Mucosa of descending colon (tissue), 3 donors: ENCODE measurements at regions not wholly inside any gene's neighbourhood (a gene's known extent, or its start where the extent isn't known, plus 50 kb on each side); places are given as distances from the start of the nearest gene placed in this dataset.

Experiments used
- ATAC-seq: fragments of 200-7000 bp; cut with Tn5 transposase; one replicate; pipeline ENCODE4 v1.9.1; 2020; ENCODE audit warnings: mild to moderate bottlenecking, moderate library complexity
- DNase-seq, 3 donors: peaks; one replicate each; pipeline ENCODE4 v3.0.0-alpha.2; 2020
- H3K36me3 ChIP-seq: fragments of 200-600 bp; one replicate; pipeline ENCODE4 v1.8.0; 2021; ENCODE audit warnings: low read depth, mild to moderate bottlenecking
- H3K4me1 ChIP-seq: fragments of 200-600 bp; one replicate; pipeline ENCODE4 v1.8.0; 2021; ENCODE audit warnings: low read depth, mild to moderate bottlenecking
- H3K4me3 ChIP-seq: fragments of 200-600 bp; one replicate; pipeline ENCODE4 v1.8.0; 2021; ENCODE audit warnings: mild to moderate bottlenecking
- H3K9me3 ChIP-seq: fragments of 200-600 bp; one replicate; pipeline ENCODE4 v1.8.0; 2021; ENCODE audit warnings: mild to moderate bottlenecking
- CTCF ChIP-seq: fragments of 200-600 bp; IDR thresholded peaks from one replicate; pipeline ENCODE4 v1.8.0; 2022; ENCODE audit warnings: antibody characterized with exemption, mild to moderate bottlenecking
- intact Hi-C, 2 donors: fragments of 100-400 bp; cut with DNase I in 1 of 2; cut with micrococcal nuclease in 1 of 2; formaldehyde crosslinking; loops; one replicate each; pipeline versions ENCODE4 v1.11.0 to v1.11.1; 2022; cut with DNase I, micrococcal nuclease
- donor health status: DM: no; HTN: no; CAD: no; lungs with moderate emphysema.
- donor health status: DM: no; HTN: no; CAD: no.
- donor health status: DM: no; HTN: yes; CAD: no.

GRCh38 chr7:20064974-20065862 is 152.0 kb downstream of the MACC1 start:
- ATAC-seq (no peak), DNase-seq (peak in 1 of 3 donors; percentile 36)
- intact Hi-C loops = no loop called here
- H3K4me1 ChIP-seq = no peaks in the 10 kb centered on the region
- H3K36me3 ChIP-seq = no peaks in the 10 kb centered on the region
- H3K4me3 ChIP-seq = no peak overlapping the region
- TF ChIP-seq CTCF = no peak
- peaks cover 2% of the 10 kb centered on the region for H3K9me3 ChIP-seq

- intact Hi-C loops = no loop called here
- H3K36me3 ChIP-seq = no peaks in the 10 kb centered on the region
- peaks cover 2% of the 10 kb centered on the region for H3K9me3 ChIP-seq
- DNase-seq (no peak), ATAC-seq (no peak)
- TF ChIP-seq CTCF = no peak
- no peaks in the 10 kb centered on the region for H3K4me1 ChIP-seq
- H3K4me3 ChIP-seq = no peak overlapping the region
Observed at GRCh38 chr7:20064181-20064970, 152.8 kb downstream of the MACC1 start.

GRCh38 chr7:20063644-20064043 is 153.5 kb downstream of the MACC1 start:
- no peak for TF ChIP-seq CTCF
- Histone ChIP-seq H3K4me3 (no peak overlapping the region), H3K4me1 (no peaks in the 10 kb centered on the region), H3K9me3 (peaks cover 2% of the 10 kb centered on the region), H3K36me3 (no peaks in the 10 kb centered on the region)
- intact Hi-C loops = no loop called here
- ATAC-seq = no peak
- no peak for DNase-seq

GRCh38 chr7:20062932-20063331 is 154.3 kb downstream of the MACC1 start:
- TF ChIP-seq CTCF = no peak

GRCh38 chr7:20053334-20054104 is 163.7 kb downstream of the MACC1 start:
- Histone ChIP-seq H3K9me3 (no peaks in the 10 kb centered on the region), H3K4me3 (no peak overlapping the region), H3K4me1 (no peaks in the 10 kb centered on the region), H3K36me3 (no peaks in the 10 kb centered on the region)
- ATAC-seq = no peak
- intact Hi-C loops = no loop called here
- no peak for DNase-seq
- no peak for TF ChIP-seq CTCF

More at GRCh38 chr7:20062932-20063331, 154.3 kb downstream of the MACC1 start:
- intact Hi-C loops = no loop called here
- no peak overlapping the region for H3K4me3 ChIP-seq
- no peaks in the 10 kb centered on the region for H3K36me3 ChIP-seq
- H3K9me3 ChIP-seq = peaks cover 2% of the 10 kb centered on the region
- ATAC-seq (no peak), DNase-seq (no peak)
- no peaks in the 10 kb centered on the region for H3K4me1 ChIP-seq
